Nephron progenitor cell (in vitro differentiated cells): ENCODE measurements at regions not wholly inside any gene's neighbourhood (a gene's known extent, or its start where the extent isn't known, plus 50 kb on each side); places are given as distances from the start of the nearest gene placed in this dataset.

Experiments
- DNase-seq: peaks from one replicate; pipeline ENCODE4 v3.0.0; 2021
- H3K27ac Mint-ChIP-seq: 2 replicates; pipeline ENCODE4 v1.8.0; 2021; ENCODE audit warnings: mild to moderate bottlenecking, moderate library complexity, mixed read lengths
- H3K27me3 Mint-ChIP-seq: 2 replicates; pipeline ENCODE4 v1.8.0; 2021; ENCODE audit warnings: mild to moderate bottlenecking, low read depth, mixed read lengths; ENCODE audit not compliant: poor library complexity
- H3K36me3 Mint-ChIP-seq: 2 replicates; pipeline ENCODE4 v1.8.0; 2021; ENCODE audit warnings: low read depth, mixed read lengths
- H3K4me1 Mint-ChIP-seq: 2 replicates; pipeline ENCODE4 v1.8.0; 2021; ENCODE audit warnings: mixed read lengths
- H3K4me3 Mint-ChIP-seq: 2 replicates; pipeline ENCODE4 v1.8.0; 2021; ENCODE audit warnings: mild to moderate bottlenecking, moderate library complexity, mixed read lengths
- H3K9me3 Mint-ChIP-seq: 2 replicates; pipeline ENCODE4 v1.8.0; 2021; ENCODE audit warnings: mild to moderate bottlenecking, moderate library complexity, mixed read lengths
- CTCF ChIP-seq: fragments of 200-600 bp; sonication (generic); IDR thresholded peaks from 2 replicates; pipeline ENCODE4 v1.5.0; 2021; ENCODE audit warnings: antibody characterized with exemption

GRCh38 chr10:3512263-3512662 lies 272.7 kb downstream of the KLF6 start:
- H3K9me3 Mint-ChIP-seq, result peaks cover 53% of the 10 kb centered on the region
- no peak for DNase-seq
- H3K27ac Mint-ChIP-seq, result no peak overlapping the region
- peaks cover 34% of the 10 kb centered on the region for H3K4me1 Mint-ChIP-seq
- H3K27me3 Mint-ChIP-seq, result peaks cover 9% of the 10 kb centered on the region
- H3K4me3 Mint-ChIP-seq, result no peak overlapping the region
- H3K36me3 Mint-ChIP-seq, result peaks cover 26% of the 10 kb centered on the region
- TF ChIP-seq CTCF, result no peak

- DNase-seq, result no peak
- peaks cover 29% of the 10 kb centered on the region for H3K4me1 Mint-ChIP-seq
- no peak overlapping the region for H3K27ac Mint-ChIP-seq
- peaks cover 48% of the 10 kb centered on the region for H3K9me3 Mint-ChIP-seq
- H3K36me3 Mint-ChIP-seq, result peaks cover 21% of the 10 kb centered on the region
- peaks cover 6% of the 10 kb centered on the region for H3K27me3 Mint-ChIP-seq
- no peak overlapping the region for H3K4me3 Mint-ChIP-seq
- no peak for TF ChIP-seq CTCF
Measured at GRCh38 chr10:3511483-3511882, 273.5 kb downstream of the KLF6 start.

- no peak for DNase-seq
- peaks cover 20% of the 10 kb centered on the region for H3K36me3 Mint-ChIP-seq
- TF ChIP-seq CTCF, result no peak
Measured at GRCh38 chr10:3510741-3511140, 274.3 kb downstream of the KLF6 start.

GRCh38 chr10:3509355-3509754 lies 275.7 kb downstream of the KLF6 start:
- H3K4me3 Mint-ChIP-seq, result no peak overlapping the region

More at GRCh38 chr10:3510741-3511140, 274.3 kb downstream of the KLF6 start:
- no peak overlapping the region for H3K4me3 Mint-ChIP-seq
- peaks cover 6% of the 10 kb centered on the region for H3K27me3 Mint-ChIP-seq
- H3K9me3 Mint-ChIP-seq, result peaks cover 41% of the 10 kb centered on the region
- no peak overlapping the region for H3K27ac Mint-ChIP-seq
- peaks cover 22% of the 10 kb centered on the region for H3K4me1 Mint-ChIP-seq

GRCh38 chr10:3503299-3503698 lies 281.7 kb downstream of the KLF6 start:
- H3K27me3 Mint-ChIP-seq, result peaks cover 3% of the 10 kb centered on the region
- H3K9me3 Mint-ChIP-seq, result peaks cover 2% of the 10 kb centered on the region
- H3K4me1 Mint-ChIP-seq, result peaks cover 32% of the 10 kb centered on the region
- no peak overlapping the region for H3K4me3 Mint-ChIP-seq
- no peak overlapping the region for H3K27ac Mint-ChIP-seq
- H3K36me3 Mint-ChIP-seq, result no peaks in the 10 kb centered on the region
- no peak for DNase-seq
- no peak for TF ChIP-seq CTCF

More at GRCh38 chr10:3509355-3509754, 275.7 kb downstream of the KLF6 start:
- peaks cover 18% of the 10 kb centered on the region for H3K4me1 Mint-ChIP-seq
- H3K36me3 Mint-ChIP-seq, result peaks cover 18% of the 10 kb centered on the region
- H3K27me3 Mint-ChIP-seq, result peaks cover 6% of the 10 kb centered on the region
- TF ChIP-seq CTCF, result no peak
- no peak for DNase-seq
- H3K27ac Mint-ChIP-seq, result no peak overlapping the region
- peaks cover 36% of the 10 kb centered on the region for H3K9me3 Mint-ChIP-seq

- peaks cover 3% of the 10 kb centered on the region for H3K27me3 Mint-ChIP-seq
- H3K4me3 Mint-ChIP-seq, result no peak overlapping the region
- TF ChIP-seq CTCF, result no peak
Measured at GRCh38 chr10:3502673-3503072, 282.3 kb downstream of the KLF6 start.

More at GRCh38 chr10:3502673-3503072, 282.3 kb downstream of the KLF6 start:
- Mint-ChIP-seq H3K27ac (no peak overlapping the region), H3K9me3 (no peaks in the 10 kb centered on the region), H3K4me1 (peaks cover 29% of the 10 kb centered on the region), H3K36me3 (no peaks in the 10 kb centered on the region)
- DNase-seq, result no peak
